Epithelial cell of prostate (primary cell): ENCODE measurements at regions not wholly inside any gene's neighbourhood (a gene's known extent, or its start where the extent isn't known, plus 50 kb on each side); places are given as distances from the start of the nearest gene placed in this dataset.
"Not testable (repeated sequence)": the region's sequence is repeated elsewhere in the genome, so short reads cannot be mapped to it uniquely, and the experiment has no call there.

Experiments
- DNase-seq: peaks from one replicate; pipeline ENCODE4 v3.0.0-alpha.2; 2011; ENCODE audit warnings: low read depth, low spot score
- H3K27ac ChIP-seq: fragments of 450-650 bp; 2 replicates; pipeline ENCODE4 v1.5.1; 2017; ENCODE audit warnings: mild to moderate bottlenecking

GRCh38 chr10:33917069-33917780 lies 582.8 kb upstream of the NRP1 start:
- DNase-seq, result no peak
- no peak overlapping the region for H3K27ac ChIP-seq

- no peak overlapping the region for H3K27ac ChIP-seq
- DNase-seq, result no peak
Measured at GRCh38 chr10:33914746-33915145, 580.3 kb upstream of the NRP1 start.

GRCh38 chr10:33913194-33913593 lies 578.7 kb upstream of the NRP1 start:
- DNase-seq, result no peak
- no peak overlapping the region for H3K27ac ChIP-seq

GRCh38 chr10:33909476-33909875 lies 575.0 kb upstream of the NRP1 start:
- H3K27ac ChIP-seq, DNase-seq: not testable (repeated sequence)

GRCh38 chr10:33901166-33901565 lies 566.7 kb upstream of the NRP1 start:
- no peak for DNase-seq
- peak overlapping the region; percentile 64 for H3K27ac ChIP-seq

- no peak for DNase-seq
- peak overlapping the region; percentile 64 for H3K27ac ChIP-seq
Measured at GRCh38 chr10:33900596-33900995, 566.1 kb upstream of the NRP1 start.

- peak; percentile 37 for DNase-seq
- peak overlapping the region; percentile 64 for H3K27ac ChIP-seq
Measured at GRCh38 chr10:33899578-33900531, 565.4 kb upstream of the NRP1 start.

GRCh38 chr10:33897291-33897752 lies 562.9 kb upstream of the NRP1 start:
- peak overlapping the region; percentile 78 for H3K27ac ChIP-seq
- DNase-seq, result peak; percentile 97

- no peak for DNase-seq
- no peak overlapping the region for H3K27ac ChIP-seq
Measured at GRCh38 chr10:33893506-33893905, 559.0 kb upstream of the NRP1 start.

- no peak for DNase-seq
- H3K27ac ChIP-seq, result no peak overlapping the region
Measured at GRCh38 chr10:33889371-33889770, 554.9 kb upstream of the NRP1 start.

GRCh38 chr10:33887188-33887587 lies 552.7 kb upstream of the NRP1 start:
- no peak overlapping the region for H3K27ac ChIP-seq
- DNase-seq, result no peak

GRCh38 chr10:33886299-33886698 lies 551.8 kb upstream of the NRP1 start:
- no peak for DNase-seq
- H3K27ac ChIP-seq, result no peak overlapping the region

- no peak overlapping the region for H3K27ac ChIP-seq
- DNase-seq, result no peak
Measured at GRCh38 chr10:33884604-33885003, 550.1 kb upstream of the NRP1 start.

- no peak for DNase-seq
- H3K27ac ChIP-seq, result no peak overlapping the region
Measured at GRCh38 chr10:33883881-33884280, 549.4 kb upstream of the NRP1 start.

- no peak overlapping the region for H3K27ac ChIP-seq
- no peak for DNase-seq
Measured at GRCh38 chr10:33882996-33883395, 548.5 kb upstream of the NRP1 start.

GRCh38 chr10:33880291-33880690 lies 545.8 kb upstream of the NRP1 start:
- H3K27ac ChIP-seq, result no peak overlapping the region
- DNase-seq, result peak; percentile 20

- no peak overlapping the region for H3K27ac ChIP-seq
- DNase-seq, result no peak
Measured at GRCh38 chr10:33878238-33878786, 543.8 kb upstream of the NRP1 start.

GRCh38 chr10:33876584-33877400 lies 542.3 kb upstream of the NRP1 start:
- DNase-seq, result no peak
- no peak overlapping the region for H3K27ac ChIP-seq

- no peak overlapping the region for H3K27ac ChIP-seq
- no peak for DNase-seq
Measured at GRCh38 chr10:33875924-33876583, 541.6 kb upstream of the NRP1 start.
